PC-3 (cell line): ENCODE measurements at regions not wholly inside any gene's neighbourhood (a gene's known extent, or its start where the extent isn't known, plus 50 kb on each side); places are given as distances from the start of the nearest gene placed in this dataset.

Source experiments
- EZH2 ChIP-seq: fragments of 300-600 bp; sonication (generic); IDR thresholded peaks from one replicate; pipeline ENCODE4 v1.6.1; 2017; ENCODE audit warnings: antibody characterized with exemption, mild to moderate bottlenecking, low read length; ENCODE audit not compliant: unreplicated experiment
- TF ChIP-seq, protein P1 (sequence below): fragments of 300-600 bp; sonication (generic); conservative IDR thresholded peaks from 2 replicates; pipeline ENCODE4 v1.5.1; 2017; ENCODE audit warnings: antibody characterized with exemption, low read depth, mild to moderate bottlenecking, low read length

- TF ChIP-seq, protein P1, sequence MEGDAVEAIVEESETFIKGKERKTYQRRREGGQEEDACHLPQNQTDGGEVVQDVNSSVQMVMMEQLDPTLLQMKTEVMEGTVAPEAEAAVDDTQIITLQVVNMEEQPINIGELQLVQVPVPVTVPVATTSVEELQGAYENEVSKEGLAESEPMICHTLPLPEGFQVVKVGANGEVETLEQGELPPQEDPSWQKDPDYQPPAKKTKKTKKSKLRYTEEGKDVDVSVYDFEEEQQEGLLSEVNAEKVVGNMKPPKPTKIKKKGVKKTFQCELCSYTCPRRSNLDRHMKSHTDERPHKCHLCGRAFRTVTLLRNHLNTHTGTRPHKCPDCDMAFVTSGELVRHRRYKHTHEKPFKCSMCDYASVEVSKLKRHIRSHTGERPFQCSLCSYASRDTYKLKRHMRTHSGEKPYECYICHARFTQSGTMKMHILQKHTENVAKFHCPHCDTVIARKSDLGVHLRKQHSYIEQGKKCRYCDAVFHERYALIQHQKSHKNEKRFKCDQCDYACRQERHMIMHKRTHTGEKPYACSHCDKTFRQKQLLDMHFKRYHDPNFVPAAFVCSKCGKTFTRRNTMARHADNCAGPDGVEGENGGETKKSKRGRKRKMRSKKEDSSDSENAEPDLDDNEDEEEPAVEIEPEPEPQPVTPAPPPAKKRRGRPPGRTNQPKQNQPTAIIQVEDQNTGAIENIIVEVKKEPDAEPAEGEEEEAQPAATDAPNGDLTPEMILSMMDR: no peak
- TF ChIP-seq EZH2: no peak
Measured at GRCh38 chr18:78685980-78686530, 293.6 kb upstream of the SALL3 start.
